HEK293 (cell line): ENCODE measurements at regions not wholly inside any gene's neighbourhood (a gene's known extent, or its start where the extent isn't known, plus 50 kb on each side); places are given as distances from the start of the nearest gene placed in this dataset.

Source experiments
- CTCF ChIP-seq: fragments of 450-650 bp; formaldehyde crosslinking; IDR thresholded peaks from 2 replicates; pipeline ENCODE4 v1.5.1; 2016; ENCODE audit warnings: missing biosample characterization, missing genetic modification characterization
- PRDM4 ChIP-seq: fragments of 450-650 bp; formaldehyde crosslinking; IDR thresholded peaks from 2 replicates; pipeline ENCODE4 v1.5.1; 2017; ENCODE audit warnings: missing biosample characterization, missing genetic modification characterization
- TCF7L2 ChIP-seq: IDR thresholded peaks from 2 replicates; pipeline ENCODE4 v1.6.1; 2011; ENCODE audit warnings: low read depth, mild to moderate bottlenecking, inconsistent platforms, low read length, moderate library complexity, borderline replicate concordance
- TRIM28 ChIP-seq: IDR thresholded peaks from 2 replicates; pipeline ENCODE4 v1.6.1; 2011; ENCODE audit warnings: low read length, control low read depth, borderline replicate concordance
- TSHZ1 ChIP-seq: fragments of 450-650 bp; formaldehyde crosslinking; IDR thresholded peaks from 2 replicates; pipeline ENCODE4 v1.5.1; 2016; ENCODE audit warnings: missing biosample characterization, missing genetic modification characterization, borderline replicate concordance
- ZBTB26 ChIP-seq: fragments of 450-650 bp; formaldehyde crosslinking; optimal IDR thresholded peaks from 2 replicates; pipeline ENCODE3; 2016; ENCODE audit warnings: missing biosample characterization, mild to moderate bottlenecking, missing genetic modification characterization
- ZNF175 ChIP-seq: fragments of 450-650 bp; formaldehyde crosslinking; IDR thresholded peaks from 2 replicates; pipeline ENCODE4 v1.5.1; 2016; ENCODE audit warnings: missing biosample characterization, missing genetic modification characterization
- ZNF280D ChIP-seq: fragments of 450-650 bp; formaldehyde crosslinking; IDR thresholded peaks from 2 replicates; pipeline ENCODE4 v1.5.1; 2016; ENCODE audit warnings: missing biosample characterization, missing genetic modification characterization
- ZNF830 ChIP-seq: fragments of 450-650 bp; IDR thresholded peaks from 2 replicates; pipeline ENCODE4 v1.5.0; 2018; ENCODE audit warnings: missing biosample characterization, missing genetic modification characterization, low read depth, mild to moderate bottlenecking, moderate library complexity

GRCh38 chr4:138460477-138461414 lies 218.6 kb upstream of the SLC7A11 start:
- no peak for TF ChIP-seq CTCF (tag by site-specific recombination)
- TF ChIP-seq ZNF280D (tag by site-specific recombination): no peak
- no peak for TF ChIP-seq TRIM28
- TF ChIP-seq TSHZ1 (tag by site-specific recombination): no peak
- no peak for TF ChIP-seq ZBTB26 (tag by site-specific recombination)
- no peak for TF ChIP-seq PRDM4
- TF ChIP-seq ZNF175 (tag by site-specific recombination): no peak
- no peak for TF ChIP-seq TCF7L2
- TF ChIP-seq ZNF830 (tag by site-specific recombination): no peak
